Mesenchymal stem cell (in vitro differentiated cells and primary cell): ENCODE measurements at regions not wholly inside any gene's neighbourhood (a gene's known extent, or its start where the extent isn't known, plus 50 kb on each side); places are given as distances from the start of the nearest gene placed in this dataset.
"Not testable (repeated sequence)": the region's sequence is repeated elsewhere in the genome, so short reads cannot be mapped to it uniquely, and the experiment has no call there.

Experiments used
- DNase-seq: peaks from one replicate; pipeline ENCODE4 v3.0.0-alpha.2; 2013
- H2AFZ ChIP-seq: one replicate; pipeline ENCODE4 v1.6.1; 2013; ENCODE audit warnings: low read depth, mild to moderate bottlenecking, control low read depth, inconsistent platforms, low read length, moderate library complexity
- H2AK5ac ChIP-seq: 2 replicates; pipeline ENCODE4 v1.6.1; 2013; ENCODE audit warnings: low read length, moderate library complexity, mild to moderate bottlenecking, inconsistent platforms; ENCODE audit not compliant: severe bottlenecking
- H2BK120ac ChIP-seq: one replicate; pipeline ENCODE4 v1.6.1; 2013; ENCODE audit warnings: low read depth, mild to moderate bottlenecking, inconsistent platforms, low read length, moderate library complexity
- H2BK12ac ChIP-seq, 2 experiments: one replicate each; pipeline ENCODE4 v1.6.1; 2013; ENCODE audit warnings: inconsistent platforms in 2 of 2, low read length in 2 of 2, mild to moderate bottlenecking in 2 of 2, moderate library complexity in 2 of 2, control low read depth in 1 of 2
- H2BK15ac ChIP-seq: one replicate; pipeline ENCODE4 v1.6.1; 2013; ENCODE audit warnings: mild to moderate bottlenecking, low read depth, inconsistent platforms; ENCODE audit not compliant: poor library complexity, severe bottlenecking
- H2BK5ac ChIP-seq: 2 replicates; pipeline ENCODE4 v1.6.1; 2013; ENCODE audit warnings: low read depth, mild to moderate bottlenecking, low read length, control low read depth, inconsistent platforms; ENCODE audit not compliant: poor library complexity, severe bottlenecking
- H3K14ac ChIP-seq, 2 experiments: one replicate each; pipeline ENCODE4 v1.6.1; 2013; ENCODE audit warnings: inconsistent platforms in 2 of 2, low read length in 2 of 2, control low read depth in 1 of 2, mild to moderate bottlenecking in 1 of 2, moderate library complexity in 1 of 2
- H3K18ac ChIP-seq, 2 experiments: one replicate each; pipeline ENCODE4 v1.6.1; 2013; ENCODE audit warnings: inconsistent platforms in 2 of 2, low read length in 2 of 2, control low read depth in 1 of 2, low read depth in 1 of 2, mild to moderate bottlenecking in 1 of 2
- H3K23ac ChIP-seq, 2 experiments: one replicate each; pipeline ENCODE4 v1.6.1; 2013; ENCODE audit warnings: inconsistent platforms in 2 of 2, low read length in 2 of 2, mild to moderate bottlenecking in 2 of 2, moderate library complexity in 2 of 2, control low read depth in 1 of 2
- H3K27ac ChIP-seq: 2 replicates; pipeline ENCODE4 v1.5.1; 2013; ENCODE audit warnings: mild to moderate bottlenecking, moderate library complexity, low read length, control low read depth, inconsistent platforms; ENCODE audit not compliant: poor library complexity, severe bottlenecking
- H3K27me3 ChIP-seq, 2 experiments: 2 replicates each; pipeline versions ENCODE4 v1.6.1 to v1.7.0; 2013; ENCODE audit warnings: low read length in 2 of 2, mild to moderate bottlenecking in 2 of 2, moderate library complexity in 2 of 2, control low read depth in 1 of 2, inconsistent platforms in 1 of 2; ENCODE audit not compliant: control insufficient read depth in 1 of 2, insufficient read depth in 1 of 2
- H3K36me3 ChIP-seq, 2 experiments: 2 replicates each; pipeline versions ENCODE4 v1.6.1 to v1.7.0; 2013; ENCODE audit warnings: low read length in 2 of 2, control low read depth in 1 of 2, inconsistent platforms in 1 of 2, low read depth in 1 of 2, mild to moderate bottlenecking in 1 of 2; ENCODE audit not compliant: insufficient read depth in 2 of 2, control insufficient read depth in 1 of 2
- H3K4ac ChIP-seq, 2 experiments: one replicate each; pipeline ENCODE4 v1.6.1; 2013; ENCODE audit warnings: inconsistent platforms in 2 of 2, low read length in 2 of 2, mild to moderate bottlenecking in 2 of 2, moderate library complexity in 2 of 2, control low read depth in 1 of 2, low read depth in 1 of 2
- H3K4me1 ChIP-seq: 2 replicates; pipeline ENCODE4 v1.6.1; 2013; ENCODE audit warnings: low read depth, low read length, control low read depth; ENCODE audit not compliant: control insufficient read depth, insufficient read depth
- H3K4me2 ChIP-seq: 2 replicates; pipeline ENCODE4 v1.6.1; 2013; ENCODE audit warnings: low read length, mild to moderate bottlenecking, inconsistent platforms; ENCODE audit not compliant: poor library complexity, severe bottlenecking
- H3K4me3 ChIP-seq, 2 experiments: 2 replicates each; pipeline versions ENCODE4 v1.5.1 to v1.7.0; 2013; ENCODE audit warnings: low read length in 2 of 2, mild to moderate bottlenecking in 2 of 2, control low read depth in 1 of 2, low read depth in 1 of 2; ENCODE audit not compliant: insufficient read depth in 1 of 2
- H3K79me1 ChIP-seq: replicated peaks from 2 replicates; pipeline ENCODE4 v1.6.1; 2013; ENCODE audit warnings: mild to moderate bottlenecking, control low read depth, low read length, inconsistent platforms; ENCODE audit not compliant: poor library complexity, severe bottlenecking
- H3K9ac ChIP-seq: 2 replicates; pipeline ENCODE4 v1.7.0; 2013; ENCODE audit warnings: mild to moderate bottlenecking, low read length, moderate library complexity
- H3K9me3 ChIP-seq: 2 replicates; pipeline ENCODE4 v1.7.0; 2013; ENCODE audit warnings: mild to moderate bottlenecking, low read length; ENCODE audit not compliant: control insufficient read depth
- H4K8ac ChIP-seq: one replicate; pipeline ENCODE4 v1.6.1; 2013; ENCODE audit warnings: inconsistent platforms, mild to moderate bottlenecking, low read length, moderate library complexity
- H4K91ac ChIP-seq: one replicate; pipeline ENCODE4 v1.6.1; 2013; ENCODE audit warnings: mild to moderate bottlenecking, low read length, inconsistent platforms
- WGBS: methylation state at CpG from one replicate; pipeline ENCODE4 v1.1.7; 2013; ENCODE audit warnings: mixed read lengths; 5-methylcytosine and 5-hydroxymethylcytosine counted together

GRCh38 chr11:19617696-19618523 is 94.7 kb upstream of the NAV2 start:
- H3K36me3 ChIP-seq: no peaks in the 10 kb centered on the region
- WGBS: 74% methylated on average over 4 of the region's 4 CpGs

GRCh38 chr11:19615341-19616183 is 97.1 kb upstream of the NAV2 start:
- no peak overlapping the region for H4K8ac ChIP-seq
- H2AFZ ChIP-seq: no peak overlapping the region
- no peak overlapping the region for H3K18ac ChIP-seq
- no peak overlapping the region for H4K91ac ChIP-seq
- no peak overlapping the region for H3K23ac ChIP-seq
- H2BK12ac ChIP-seq: no peak overlapping the region
- 91% methylated on average over 7 of the region's 11 CpGs for WGBS
- H3K79me1 ChIP-seq: peaks cover 1% of the 10 kb centered on the region
- no peak overlapping the region for H3K27ac ChIP-seq
- H3K9me3 ChIP-seq: peaks cover 5% of the 10 kb centered on the region
- H2AK5ac ChIP-seq: peak overlapping the region; percentile 72
- no peak overlapping the region for H3K4me3 ChIP-seq
- H2BK15ac ChIP-seq: no peak overlapping the region
- H3K4me2 ChIP-seq: no peak overlapping the region
- H3K4me1 ChIP-seq: peaks cover 11% of the 10 kb centered on the region
- H2BK5ac ChIP-seq: no peak overlapping the region
- H3K27me3 ChIP-seq: no peaks in the 10 kb centered on the region
- no peak overlapping the region for H3K14ac ChIP-seq
- no peaks in the 10 kb centered on the region for H3K36me3 ChIP-seq
- H3K9ac ChIP-seq: no peak overlapping the region
- no peak for DNase-seq
- no peak overlapping the region for H3K4ac ChIP-seq
- no peak overlapping the region for H2BK120ac ChIP-seq

More at GRCh38 chr11:19617696-19618523, 94.7 kb upstream of the NAV2 start:
- Histone ChIP-seq H3K4me1 (peaks cover 11% of the 10 kb centered on the region), H2AK5ac (no peak overlapping the region), H3K9me3 (no peaks in the 10 kb centered on the region), H3K27ac (no peak overlapping the region), H4K8ac (no peak overlapping the region), H3K4me2 (no peak overlapping the region), H2BK12ac (no peak overlapping the region), H3K27me3 (no peaks in the 10 kb centered on the region), H3K18ac (no peak overlapping the region), H2BK120ac (no peak overlapping the region), H2AFZ (no peak overlapping the region), H2BK15ac (no peak overlapping the region), H3K4ac (no peak overlapping the region), H3K14ac (no peak overlapping the region), H4K91ac (no peak overlapping the region), H3K23ac (no peak overlapping the region), H3K79me1 (peaks cover 1% of the 10 kb centered on the region), H3K4me3 (no peak overlapping the region), H3K9ac (no peak overlapping the region), H2BK5ac (no peak overlapping the region)
- no peak for DNase-seq

- no peak overlapping the region for H3K4me2 ChIP-seq
- no peak overlapping the region for H2BK5ac ChIP-seq
- H3K27ac ChIP-seq: no peak overlapping the region
- H3K4me3 ChIP-seq: no peak overlapping the region
- H3K36me3 ChIP-seq: no peaks in the 10 kb centered on the region
- no peaks in the 10 kb centered on the region for H3K27me3 ChIP-seq
- H4K91ac ChIP-seq: no peak overlapping the region
- DNase-seq: no peak
- no peak overlapping the region for H2AFZ ChIP-seq
- no peak overlapping the region for H2BK120ac ChIP-seq
- peaks cover 11% of the 10 kb centered on the region for H3K4me1 ChIP-seq
- H2AK5ac ChIP-seq: peak overlapping the region; percentile 3
- no peak overlapping the region for H3K4ac ChIP-seq
- H4K8ac ChIP-seq: no peak overlapping the region
- no peak overlapping the region for H3K14ac ChIP-seq
- 40% methylated on average over 3 of the region's 3 CpGs for WGBS
- H3K79me1 ChIP-seq: peaks cover 1% of the 10 kb centered on the region
- H3K9me3 ChIP-seq: peaks cover 5% of the 10 kb centered on the region
- no peak overlapping the region for H2BK12ac ChIP-seq
- H3K18ac ChIP-seq: no peak overlapping the region
- no peak overlapping the region for H2BK15ac ChIP-seq
- no peak overlapping the region for H3K23ac ChIP-seq
- no peak overlapping the region for H3K9ac ChIP-seq
Observed at GRCh38 chr11:19614370-19614940, 98.2 kb upstream of the NAV2 start.

GRCh38 chr11:19612025-19612424 is 100.6 kb upstream of the NAV2 start:
- not testable (repeated sequence) for H2AFZ ChIP-seq, H3K36me3 ChIP-seq, H3K23ac ChIP-seq, H3K27me3 ChIP-seq, H2BK120ac ChIP-seq, H3K4me3 ChIP-seq, H4K8ac ChIP-seq, H3K27ac ChIP-seq, H3K79me1 ChIP-seq, H2AK5ac ChIP-seq, H3K14ac ChIP-seq, DNase-seq, H3K4ac ChIP-seq, H2BK15ac ChIP-seq, H4K91ac ChIP-seq, H2BK12ac ChIP-seq, H3K9ac ChIP-seq, H2BK5ac ChIP-seq, H3K4me2 ChIP-seq, H3K9me3 ChIP-seq, H3K18ac ChIP-seq
- peaks cover 14% of the 10 kb centered on the region for H3K4me1 ChIP-seq
